ENCODE measurements at regions not wholly inside any gene's neighbourhood (a gene's known extent, or its start where the extent isn't known, plus 50 kb on each side); places are given as distances from the start of the nearest gene placed in this dataset.
"Not testable (repeated sequence)": the region's sequence is repeated elsewhere in the genome, so short reads cannot be mapped to it uniquely, and the experiment has no call there.

DNA sequence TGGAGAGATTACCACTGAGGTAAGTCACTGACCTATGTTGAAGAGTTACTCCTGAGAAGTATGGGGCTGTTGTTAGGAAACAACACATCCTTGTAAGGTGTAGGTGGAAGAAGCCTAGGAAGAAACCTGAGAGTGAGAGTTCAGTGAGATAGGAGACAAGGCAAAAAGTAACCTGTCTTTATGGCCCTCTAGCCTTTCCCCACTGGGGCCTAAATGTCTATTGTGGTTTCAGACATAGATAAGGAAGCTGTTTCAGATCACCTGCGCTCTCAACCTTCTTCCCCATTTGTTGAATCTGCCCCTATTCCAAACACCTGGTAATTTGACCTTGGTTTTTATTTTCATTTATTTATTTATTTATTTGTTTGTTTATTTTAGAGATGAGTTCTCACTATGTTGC, 397.1 kb upstream of the RORB start:
- intact Hi-C loops (cut with DNase I), result no loop called here
- ATAC-seq, result no peak
- H3K9me3 ChIP-seq, result no peaks in the 10 kb centered on the region
- TF ChIP-seq, protein P1, sequence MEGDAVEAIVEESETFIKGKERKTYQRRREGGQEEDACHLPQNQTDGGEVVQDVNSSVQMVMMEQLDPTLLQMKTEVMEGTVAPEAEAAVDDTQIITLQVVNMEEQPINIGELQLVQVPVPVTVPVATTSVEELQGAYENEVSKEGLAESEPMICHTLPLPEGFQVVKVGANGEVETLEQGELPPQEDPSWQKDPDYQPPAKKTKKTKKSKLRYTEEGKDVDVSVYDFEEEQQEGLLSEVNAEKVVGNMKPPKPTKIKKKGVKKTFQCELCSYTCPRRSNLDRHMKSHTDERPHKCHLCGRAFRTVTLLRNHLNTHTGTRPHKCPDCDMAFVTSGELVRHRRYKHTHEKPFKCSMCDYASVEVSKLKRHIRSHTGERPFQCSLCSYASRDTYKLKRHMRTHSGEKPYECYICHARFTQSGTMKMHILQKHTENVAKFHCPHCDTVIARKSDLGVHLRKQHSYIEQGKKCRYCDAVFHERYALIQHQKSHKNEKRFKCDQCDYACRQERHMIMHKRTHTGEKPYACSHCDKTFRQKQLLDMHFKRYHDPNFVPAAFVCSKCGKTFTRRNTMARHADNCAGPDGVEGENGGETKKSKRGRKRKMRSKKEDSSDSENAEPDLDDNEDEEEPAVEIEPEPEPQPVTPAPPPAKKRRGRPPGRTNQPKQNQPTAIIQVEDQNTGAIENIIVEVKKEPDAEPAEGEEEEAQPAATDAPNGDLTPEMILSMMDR (IDR thresholded peaks at IDR 0.05), result no peak
- no peak for TF ChIP-seq POLR2A (IDR thresholded peaks at IDR 0.05)
- H3K36me3 ChIP-seq (replicated peaks in 1 of 2; ENCODE audit: insufficient read depth in 1 of 2, low read depth in 2 of 2), result no peaks in the 10 kb centered on the region
- H3K27ac ChIP-seq, result no peak overlapping the region
- no peaks in the 10 kb centered on the region for H3K4me1 ChIP-seq
- WGBS, 2 donors, result 64 to 88% methylated on average over 1 of the region's 1 CpG
- no peak overlapping the region for H3K4me3 ChIP-seq
- no peaks in the 10 kb centered on the region for H3K27me3 ChIP-seq
- no peak for DNase-seq

DNA sequence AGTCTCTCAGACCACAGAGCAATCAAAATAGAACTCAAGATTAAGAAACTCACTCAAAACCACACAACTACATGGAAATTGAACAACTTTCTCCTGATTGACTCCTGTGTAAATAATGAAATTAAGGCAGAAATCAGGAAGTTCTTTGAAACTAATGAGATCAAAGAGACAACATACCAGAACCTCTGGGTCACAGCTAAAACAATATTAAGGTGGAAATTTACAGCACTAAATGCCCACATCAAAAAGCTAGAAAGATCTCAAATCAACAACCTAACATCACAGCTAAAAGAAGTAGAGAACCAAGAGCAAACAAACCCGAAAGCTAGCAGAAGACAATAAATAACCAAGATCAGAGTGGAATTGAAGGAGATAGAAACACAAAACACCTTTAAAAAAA, 395.0 kb upstream of the RORB start:
- H3K4me3 ChIP-seq; intact Hi-C loops (cut with DNase I); H3K9me3 ChIP-seq; H3K36me3 ChIP-seq (replicated peaks in 1 of 2; ENCODE audit: insufficient read depth in 1 of 2, low read depth in 2 of 2); DNase-seq; H3K27me3 ChIP-seq; ATAC-seq; H3K4me1 ChIP-seq; H3K27ac ChIP-seq: not testable (repeated sequence)
- 29% methylated on average over 1 of the region's 1 CpG for WGBS, 2 donors

DNA sequence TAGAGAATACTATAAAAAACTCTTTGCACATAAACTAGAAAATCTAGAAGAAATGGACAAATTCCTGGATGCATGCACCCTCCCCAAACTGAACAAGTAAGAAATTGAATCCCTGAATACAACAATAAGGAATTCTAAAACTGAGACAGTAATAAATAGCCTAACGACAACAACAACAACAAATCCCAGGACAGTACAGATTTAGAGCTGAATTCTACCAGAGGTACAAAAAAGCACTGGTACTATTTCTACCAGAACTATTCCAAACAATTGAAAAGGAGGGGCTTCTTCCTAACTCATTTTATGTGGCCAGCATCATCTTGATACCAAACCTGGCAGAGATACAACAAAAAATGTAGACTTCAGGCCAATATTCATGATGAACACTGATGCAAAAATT, 394.4 kb upstream of the RORB start:
- H3K27ac ChIP-seq, result no peak overlapping the region
- no peak overlapping the region for H3K4me3 ChIP-seq
- H3K36me3 ChIP-seq (replicated peaks in 1 of 2; ENCODE audit: insufficient read depth in 1 of 2, low read depth in 2 of 2), result no peaks in the 10 kb centered on the region
- ATAC-seq (no peak), DNase-seq (no peak)
- no peaks in the 10 kb centered on the region for H3K9me3 ChIP-seq
- intact Hi-C loops (cut with DNase I), result no loop called here
- no peaks in the 10 kb centered on the region for H3K27me3 ChIP-seq
- H3K4me1 ChIP-seq, result no peaks in the 10 kb centered on the region
- TF ChIP-seq, protein P1 (IDR thresholded peaks at IDR 0.05), result no peak
- no peak for TF ChIP-seq POLR2A (IDR thresholded peaks at IDR 0.05)
- 74 to 76% methylated on average over 1 of the region's 1 CpG for WGBS, 2 donors

DNA sequence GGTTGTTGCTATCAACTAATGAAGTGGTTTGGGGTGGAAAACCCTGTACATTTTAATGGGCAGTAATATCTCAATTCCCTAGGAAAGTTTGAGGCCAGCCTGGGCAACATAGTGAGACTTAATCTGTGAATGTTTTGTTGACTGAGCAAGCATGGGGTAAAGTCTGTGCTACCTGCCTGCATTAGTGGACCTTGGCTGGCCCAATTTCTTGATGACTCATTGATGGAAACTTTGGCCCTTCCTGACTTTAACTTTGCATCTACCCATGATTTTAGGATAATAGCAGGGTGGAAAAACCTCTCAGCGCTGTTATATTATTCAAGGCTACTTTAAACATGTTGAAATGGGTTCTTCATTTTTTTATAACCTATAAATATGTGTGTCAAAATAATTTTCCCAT, 389.4 kb upstream of the RORB start:
- intact Hi-C loops (cut with DNase I), result no loop called here

DNA sequence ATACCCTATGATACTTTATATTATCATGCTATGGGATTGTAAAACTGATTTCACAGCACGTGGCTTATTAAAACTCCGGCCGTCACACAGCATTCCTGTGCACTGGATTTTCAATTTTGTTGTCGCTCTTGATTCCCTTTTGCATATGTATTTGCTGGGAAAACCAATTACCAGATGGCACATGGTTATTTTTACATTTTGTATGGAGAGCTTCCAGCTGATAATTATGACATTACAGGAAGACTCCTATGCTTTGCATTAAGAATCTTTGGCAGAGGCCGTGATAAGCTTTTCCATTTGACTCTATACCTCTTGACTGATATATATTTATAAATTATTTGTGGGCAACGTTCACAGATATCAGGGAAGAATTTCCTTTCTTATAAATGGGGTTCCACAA, 381.2 kb upstream of the RORB start:
- no peaks in the 10 kb centered on the region for H3K4me1 ChIP-seq
- no peak overlapping the region for H3K27ac ChIP-seq
- no peaks in the 10 kb centered on the region for H3K27me3 ChIP-seq
- no peak for TF ChIP-seq POLR2A (IDR thresholded peaks at IDR 0.05)
- TF ChIP-seq, protein P1 (IDR thresholded peaks at IDR 0.05), result no peak
- no peak overlapping the region for H3K4me3 ChIP-seq
- no peak for ATAC-seq
- H3K9me3 ChIP-seq, result no peaks in the 10 kb centered on the region
- intact Hi-C loops (cut with DNase I), result no loop called here
- WGBS, 2 donors, result 59 to 72% methylated on average over 6 of the region's 6 CpGs
- no peaks in the 10 kb centered on the region for H3K36me3 ChIP-seq (replicated peaks in 1 of 2; ENCODE audit: insufficient read depth in 1 of 2, low read depth in 2 of 2)
- no peak for DNase-seq

More for the DNA sequence above, 389.4 kb upstream of the RORB start:
- 64 to 82% methylated on average over 1 of the region's 1 CpG for WGBS, 2 donors
- DNase-seq (no peak), ATAC-seq (no peak)
- no peaks in the 10 kb centered on the region for H3K9me3 ChIP-seq
- TF ChIP-seq, protein P1 (IDR thresholded peaks at IDR 0.05), result no peak
- H3K4me1 ChIP-seq, result no peaks in the 10 kb centered on the region
- no peak overlapping the region for H3K27ac ChIP-seq
- no peak overlapping the region for H3K4me3 ChIP-seq
- H3K36me3 ChIP-seq (replicated peaks in 1 of 2; ENCODE audit: insufficient read depth in 1 of 2, low read depth in 2 of 2), result no peaks in the 10 kb centered on the region
- no peaks in the 10 kb centered on the region for H3K27me3 ChIP-seq

Data from body of pancreas (tissue), 4 donors.